ENCODE measurements at regions not wholly inside any gene's neighbourhood (a gene's known extent, or its start where the extent isn't known, plus 50 kb on each side); places are given as distances from the start of the nearest gene placed in this dataset.
"Not testable (repeated sequence)": the region's sequence is repeated elsewhere in the genome, so short reads cannot be mapped to it uniquely, and the experiment has no call there.

DNA sequence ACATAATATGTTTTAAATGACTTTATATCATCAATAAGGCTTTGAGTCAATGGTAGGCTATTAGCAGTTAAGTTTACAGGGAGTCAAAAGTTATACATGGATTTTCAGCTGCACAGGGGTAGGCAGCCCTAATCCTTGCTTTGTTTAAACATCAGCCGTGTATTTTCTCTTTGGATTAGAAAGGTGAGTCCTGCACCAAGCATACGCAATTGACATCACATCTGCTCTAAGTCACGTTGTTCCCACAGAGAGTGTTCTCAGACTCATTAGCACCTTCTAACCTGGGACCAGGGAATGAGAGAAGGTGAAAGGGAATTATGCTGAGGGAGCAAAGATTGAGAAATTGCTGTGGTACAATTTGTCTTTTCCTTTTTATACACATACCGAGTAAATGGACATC, 148.6 kb upstream of the ZNF804B start:
- no peak for DNase-seq

- no peak for DNase-seq
These were observed 158.8 kb upstream of the ZNF804B start for GRCh38 chr7:88600695-88601094.

GRCh38 chr7:88599528-88599927, 160.0 kb upstream of the ZNF804B start:
- DNase-seq = no peak

- DNase-seq = peak in 1 of 2 experiments; percentile 58
These were observed 161.5 kb upstream of the ZNF804B start for GRCh38 chr7:88597941-88598425.

DNA sequence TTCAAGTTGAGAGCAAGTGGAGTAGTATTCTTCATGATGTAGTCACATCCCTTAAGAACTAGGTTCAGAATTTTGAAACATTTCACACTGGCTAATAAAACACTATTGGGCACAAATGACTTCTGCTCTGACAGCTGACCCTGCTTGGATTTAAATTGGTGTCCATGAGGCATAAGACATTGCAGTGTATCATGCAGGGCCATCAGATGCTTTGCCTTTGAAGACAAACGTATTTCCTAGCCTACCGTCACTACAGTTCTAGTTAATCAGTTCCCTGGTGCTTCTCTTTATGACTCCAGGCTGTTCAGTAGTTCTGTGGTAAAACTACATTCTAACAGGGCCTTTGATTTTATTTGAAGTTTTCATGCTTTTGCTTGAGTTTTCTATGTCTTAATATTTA, 168.5 kb upstream of the ZNF804B start:
- DNase-seq = no peak

- no peak for DNase-seq
These were observed 169.6 kb upstream of the ZNF804B start for GRCh38 chr7:88589927-88590326.

DNA sequence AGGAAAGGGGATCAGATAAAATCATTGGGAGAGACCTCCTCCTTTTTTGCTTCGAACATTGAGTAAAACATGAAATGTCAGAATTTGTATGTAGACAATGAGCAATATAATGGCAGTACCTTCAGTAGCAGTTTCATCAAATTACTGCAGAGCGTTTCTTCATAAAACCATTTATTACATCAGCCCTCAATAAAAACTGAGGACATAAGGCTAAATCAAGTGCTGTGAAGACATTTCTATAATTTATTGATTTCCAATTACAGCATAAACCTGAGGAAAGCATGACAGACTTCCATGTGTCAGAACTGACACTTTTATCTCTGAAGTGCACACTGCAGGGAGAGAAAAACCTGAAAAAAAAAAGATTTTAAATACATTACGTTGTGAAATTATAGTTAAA, 172.6 kb upstream of the ZNF804B start:
- DNase-seq = no peak

DNA sequence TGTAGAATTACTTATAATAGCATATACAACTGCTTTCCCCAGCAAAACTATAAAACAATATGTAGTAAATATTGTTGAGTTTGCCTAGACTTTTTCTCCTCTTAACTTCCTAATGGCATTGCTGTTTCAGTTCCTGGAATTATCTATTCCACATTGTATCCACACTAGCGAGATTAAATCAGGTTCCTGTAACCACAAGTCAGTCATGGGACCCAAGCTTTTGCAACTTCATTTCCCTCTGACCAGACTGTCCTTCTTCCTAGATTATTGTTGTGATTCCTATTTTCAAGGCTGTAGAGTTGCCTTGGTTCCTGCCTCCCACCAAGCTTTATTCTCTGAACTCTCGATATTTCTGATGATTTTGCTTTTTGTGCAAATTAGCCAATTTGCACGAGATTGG, 173.3 kb upstream of the ZNF804B start:
- DNase-seq = no peak

GRCh38 chr7:88576720-88577119, 182.8 kb upstream of the ZNF804B start:
- no peak for DNase-seq

DNA sequence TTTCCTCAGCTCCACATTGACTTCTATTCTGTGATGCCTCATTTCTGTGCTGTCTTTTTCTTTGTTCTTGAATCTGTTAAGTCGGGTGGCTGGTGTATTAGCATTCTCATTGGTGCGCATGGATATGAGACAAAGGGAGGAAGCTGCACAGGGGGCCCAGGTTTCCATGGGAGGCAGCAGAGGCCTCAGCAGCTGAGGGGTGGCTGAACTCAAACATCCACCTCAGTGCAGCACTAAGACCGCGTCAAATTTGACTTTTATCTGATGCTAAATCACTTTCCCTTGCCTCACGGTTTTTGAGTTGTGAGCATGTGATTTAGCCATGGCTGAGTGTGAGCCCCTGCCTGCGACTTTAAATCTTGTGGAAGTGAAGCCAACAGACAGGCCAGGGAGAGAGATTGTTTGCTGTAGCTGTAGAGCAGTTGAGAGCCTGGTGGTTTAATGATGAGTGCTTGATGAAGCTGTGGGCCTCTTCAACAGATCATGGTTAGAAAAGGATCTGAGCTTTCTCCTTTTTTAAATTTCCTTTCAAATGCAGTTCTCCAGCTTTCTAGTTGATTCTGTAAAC, 193.3 kb upstream of the ZNF804B start:
- no peak for DNase-seq

GRCh38 chr7:88565401-88565800, 194.1 kb upstream of the ZNF804B start:
- DNase-seq = no peak

DNA sequence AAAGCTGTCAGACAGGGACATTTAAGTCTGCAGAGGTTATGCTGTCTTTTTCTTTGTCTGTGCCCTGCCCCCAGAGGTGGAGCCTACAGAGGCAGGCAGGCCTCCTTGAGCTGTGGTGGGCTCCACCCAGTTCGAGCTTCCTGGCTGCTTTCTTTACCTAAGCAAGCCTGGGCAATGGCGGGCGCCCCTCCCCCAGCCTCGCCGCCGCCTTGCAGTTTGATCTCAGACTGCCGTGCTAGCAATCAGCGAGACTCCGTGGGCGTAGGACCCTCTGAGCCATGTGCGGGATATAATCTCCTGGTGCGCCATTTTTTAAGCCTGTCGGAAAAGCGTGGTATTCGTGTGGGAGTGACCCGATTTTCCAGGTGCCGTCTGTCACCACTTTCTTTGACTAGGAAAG, 203.1 kb upstream of the ZNF804B start:
- DNase-seq = not testable (repeated sequence)

DNA sequence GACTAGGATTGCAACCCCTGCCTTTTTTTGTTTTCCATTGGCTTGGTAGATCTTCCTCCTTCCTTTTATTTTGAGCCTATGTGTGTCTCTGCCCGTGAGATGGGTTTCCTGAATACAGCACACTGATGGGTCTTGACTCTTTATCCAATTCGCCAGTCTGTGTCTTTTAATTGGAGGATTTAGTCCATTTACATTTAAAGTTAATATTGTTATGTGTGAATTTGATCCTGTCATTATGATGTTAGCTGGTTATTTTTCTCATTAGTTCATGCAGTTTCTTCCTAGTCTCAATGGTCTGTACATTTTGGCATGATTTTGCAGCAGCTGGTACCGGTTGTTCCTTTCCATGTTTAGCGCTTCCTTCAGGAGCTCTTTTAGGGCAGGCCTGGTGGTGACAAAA, 204.7 kb upstream of the ZNF804B start:
- DNase-seq = not testable (repeated sequence)

- DNase-seq = no peak
These were observed 211.1 kb upstream of the ZNF804B start for GRCh38 chr7:88548399-88548798.

DNA sequence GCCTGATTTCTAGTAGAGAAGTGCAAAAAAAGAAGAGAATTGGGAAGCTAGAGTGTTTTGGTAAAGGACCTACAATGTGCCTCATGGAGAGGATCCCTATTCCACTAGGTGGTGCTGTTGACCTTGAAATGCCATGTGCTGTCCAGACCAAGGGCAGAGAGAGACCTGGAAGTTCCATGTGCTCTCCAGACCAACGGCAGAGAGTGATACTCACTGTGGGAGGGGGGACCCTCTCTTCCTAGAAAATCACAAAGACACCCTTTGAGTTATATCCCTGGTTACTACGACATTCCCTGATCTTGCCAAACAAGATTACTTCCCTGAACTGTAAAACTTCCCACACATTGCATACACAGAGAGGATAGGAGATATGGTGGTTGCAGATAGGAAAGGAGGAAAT, 212.7 kb upstream of the ZNF804B start:
- DNase-seq = peak; percentile 24 to 53

- no peak for DNase-seq
These were observed 213.8 kb upstream of the ZNF804B start for GRCh38 chr7:88545663-88546062.

- DNase-seq = peak; percentile 82 to 95
These were observed 219.5 kb upstream of the ZNF804B start for GRCh38 chr7:88540012-88540411.

DNA sequence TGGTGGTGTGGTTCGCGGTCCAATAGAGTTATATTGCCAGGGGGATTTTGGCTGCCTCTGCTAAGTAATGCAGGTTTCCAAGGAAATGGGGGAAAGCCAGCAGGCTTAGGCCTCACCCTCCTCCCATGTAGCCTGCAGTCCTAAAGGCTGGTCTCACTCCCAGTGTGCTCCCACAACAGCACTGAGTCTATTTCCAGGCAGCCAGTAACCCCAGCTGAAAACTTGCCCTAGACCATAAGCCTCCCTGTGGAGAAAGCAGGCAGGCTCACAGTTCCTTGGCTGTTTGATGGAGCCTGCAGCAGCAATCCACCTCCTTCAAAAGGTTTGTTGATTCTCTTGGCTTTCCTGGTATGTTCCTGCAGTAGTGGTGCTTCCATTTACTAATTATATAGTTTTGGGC, 220.0 kb upstream of the ZNF804B start:
- DNase-seq = no peak

GRCh38 chr7:88523645-88524044, 217.0 kb upstream of the STEAP4 start:
- DNase-seq = no peak

DNA sequence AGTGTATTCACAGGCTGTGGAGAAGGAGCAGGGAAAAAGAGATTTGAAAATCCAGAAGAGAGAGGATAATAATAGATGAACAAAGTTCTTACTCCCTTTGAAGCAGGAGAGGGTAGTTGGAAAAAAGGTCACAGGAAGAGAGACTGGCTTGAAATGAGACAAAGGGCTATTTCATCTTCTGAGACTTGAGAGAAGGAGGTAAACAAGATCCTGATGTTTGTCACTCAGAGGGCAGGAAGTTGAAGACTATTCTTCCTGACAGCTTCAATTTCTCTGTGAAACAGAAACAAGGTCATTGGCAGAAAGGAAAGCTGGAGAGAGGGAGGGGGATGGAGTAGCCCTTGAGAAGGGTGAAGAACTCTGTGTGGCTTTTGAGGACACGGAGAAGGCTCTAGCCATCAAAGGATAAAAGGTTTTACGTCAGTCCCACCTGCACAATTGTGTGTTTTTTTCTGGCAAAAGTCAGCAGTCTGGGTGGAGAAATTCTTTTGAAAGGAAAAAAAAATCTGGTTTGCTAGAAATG, 216.1 kb upstream of the STEAP4 start:
- no peak for DNase-seq

DNA sequence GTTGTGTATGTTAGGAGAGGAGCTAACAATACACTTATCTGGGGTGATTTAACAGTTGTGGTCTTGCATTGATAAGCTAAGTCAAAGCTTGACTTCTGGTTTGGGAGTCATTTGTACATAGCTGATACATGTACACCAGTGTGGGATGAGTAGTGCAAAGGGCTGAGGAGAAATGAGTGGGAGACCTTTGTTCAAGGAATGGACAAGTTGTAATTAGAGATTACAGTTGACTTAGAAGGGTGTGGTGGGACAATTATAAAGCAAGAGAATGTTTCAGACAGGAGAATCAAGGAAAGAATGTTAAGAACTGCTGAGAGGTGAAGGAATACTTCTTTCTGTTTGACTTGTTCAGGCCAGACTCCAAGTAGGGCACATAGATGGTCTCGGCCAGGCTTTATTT, 209.7 kb upstream of the STEAP4 start:
- DNase-seq = no peak

GRCh38 chr7:88515301-88515700, 208.6 kb upstream of the STEAP4 start:
- no peak for DNase-seq

DNA sequence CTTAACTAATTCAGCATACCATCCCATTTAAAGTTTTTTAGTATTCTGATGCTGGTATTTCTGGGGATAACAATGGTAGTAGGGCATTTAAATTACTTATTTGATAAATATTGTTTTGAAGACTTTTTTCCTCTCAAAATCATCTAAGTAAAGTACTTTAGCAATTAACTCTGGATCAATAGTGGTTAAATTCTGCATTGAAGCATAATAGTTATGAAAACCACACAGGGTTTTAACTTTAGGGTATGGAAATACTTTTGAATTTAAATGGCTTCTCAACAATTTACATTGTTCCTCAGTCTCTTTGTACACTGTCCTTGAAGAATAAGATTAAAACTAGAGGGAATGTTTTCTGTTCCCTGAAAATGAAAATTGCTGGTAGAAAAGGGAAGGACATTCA, 202.6 kb upstream of the STEAP4 start:
- no peak for DNase-seq

- DNase-seq = peak; percentile 46 to 76
These were observed 193.4 kb upstream of the STEAP4 start for GRCh38 chr7:88500131-88500530.

Measured in NCI-H524 (cell line).